Prostate gland (tissue), 2 donors: ENCODE measurements at regions not wholly inside any gene's neighbourhood (a gene's known extent, or its start where the extent isn't known, plus 50 kb on each side); places are given as distances from the start of the nearest gene placed in this dataset.

Source experiments
- POLR2A ChIP-seq: fragments of 450-650 bp; IDR thresholded peaks from one replicate; pipeline ENCODE4 v1.6.1; 2016; ENCODE audit warnings: antibody characterized with exemption, mild to moderate bottlenecking
- POLR2AphosphoS5 ChIP-seq: sonication (generic); formaldehyde crosslinking; IDR thresholded peaks from one replicate; pipeline ENCODE4 v1.6.1; 2017; ENCODE audit warnings: antibody characterized with exemption
- TF ChIP-seq, protein P1 (sequence below), 4 experiments: fragments of 200-600 bp in 2 of 4; fragments of 450-650 bp in 2 of 4; sonication (generic) in 2 of 4; IDR thresholded peaks; 1 replicate in 3 of 4; 2 replicates in 1 of 4; pipeline ENCODE4 v1.5.1; 2016 to 2019; ENCODE audit warnings: antibody characterized with exemption in 4 of 4, mild to moderate bottlenecking in 2 of 4, moderate library complexity in 2 of 4

DNA sequence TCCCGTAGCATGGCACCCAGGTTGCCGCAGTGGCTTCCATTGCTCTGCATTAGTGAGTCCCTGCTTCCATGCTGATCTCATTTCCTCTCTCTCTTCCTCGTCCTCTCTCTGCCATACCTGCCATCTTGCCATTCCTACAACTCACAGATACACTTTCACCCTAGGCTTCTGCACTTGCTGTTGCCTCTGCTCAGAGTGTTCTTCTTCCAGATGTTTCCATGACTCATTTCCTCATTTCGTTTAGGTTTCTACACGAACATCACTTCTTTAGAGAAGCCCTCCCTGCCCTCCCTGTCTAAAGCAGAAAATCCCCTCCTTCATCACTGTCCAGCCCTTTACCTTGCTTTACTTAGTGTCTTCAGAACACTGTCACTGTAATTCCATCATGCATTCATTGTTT is 115.2 kb upstream of the WWC1 start:
- TF ChIP-seq POLR2A (no peak), POLR2AphosphoS5 (no peak)
- TF ChIP-seq, protein P1, sequence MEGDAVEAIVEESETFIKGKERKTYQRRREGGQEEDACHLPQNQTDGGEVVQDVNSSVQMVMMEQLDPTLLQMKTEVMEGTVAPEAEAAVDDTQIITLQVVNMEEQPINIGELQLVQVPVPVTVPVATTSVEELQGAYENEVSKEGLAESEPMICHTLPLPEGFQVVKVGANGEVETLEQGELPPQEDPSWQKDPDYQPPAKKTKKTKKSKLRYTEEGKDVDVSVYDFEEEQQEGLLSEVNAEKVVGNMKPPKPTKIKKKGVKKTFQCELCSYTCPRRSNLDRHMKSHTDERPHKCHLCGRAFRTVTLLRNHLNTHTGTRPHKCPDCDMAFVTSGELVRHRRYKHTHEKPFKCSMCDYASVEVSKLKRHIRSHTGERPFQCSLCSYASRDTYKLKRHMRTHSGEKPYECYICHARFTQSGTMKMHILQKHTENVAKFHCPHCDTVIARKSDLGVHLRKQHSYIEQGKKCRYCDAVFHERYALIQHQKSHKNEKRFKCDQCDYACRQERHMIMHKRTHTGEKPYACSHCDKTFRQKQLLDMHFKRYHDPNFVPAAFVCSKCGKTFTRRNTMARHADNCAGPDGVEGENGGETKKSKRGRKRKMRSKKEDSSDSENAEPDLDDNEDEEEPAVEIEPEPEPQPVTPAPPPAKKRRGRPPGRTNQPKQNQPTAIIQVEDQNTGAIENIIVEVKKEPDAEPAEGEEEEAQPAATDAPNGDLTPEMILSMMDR (IDR thresholded peaks at IDR 0.05): no peak
